Sigmoid colon (tissue), 6 donors: ENCODE measurements at regions not wholly inside any gene's neighbourhood (a gene's known extent, or its start where the extent isn't known, plus 50 kb on each side); places are given as distances from the start of the nearest gene placed in this dataset.

ENCODE experiments used
- DNase-seq: peaks from one replicate; pipeline ENCODE4 v3.0.0-alpha.2; 2019
- H3K27ac ChIP-seq, 4 donors: fragments of 200-600 bp; sonication (generic); one replicate each; pipeline ENCODE4 v1.5.1; 2016 to 2019; ENCODE audit warnings: mild to moderate bottlenecking in 1 of 4
- H3K27me3 ChIP-seq, 3 donors: fragments of 200-600 bp; sonication (generic); one replicate each; pipeline ENCODE4 v1.5.1; 2019; ENCODE audit warnings: mild to moderate bottlenecking in 1 of 3
- H3K36me3 ChIP-seq, 4 donors: fragments of 200-600 bp; sonication (generic); one replicate each; pipeline ENCODE4 v1.5.1; 2016 to 2019
- H3K4me1 ChIP-seq, 4 donors: fragments of 200-600 bp; sonication (generic); one replicate each; pipeline ENCODE4 v1.5.1; 2017 to 2019
- H3K4me3 ChIP-seq, 4 donors: fragments of 200-600 bp; sonication (generic); one replicate each; pipeline ENCODE4 v1.5.1; 2017 to 2019; ENCODE audit warnings: mild to moderate bottlenecking in 2 of 4, moderate library complexity in 1 of 4
- H3K9me3 ChIP-seq, 4 donors: fragments of 200-600 bp in 3 of 4; sonication (generic) in 3 of 4; one replicate each; pipeline versions ENCODE4 v1.5.1 to v1.6.1; 2013 to 2019
- EP300 ChIP-seq, 4 donors: sonication (generic); formaldehyde crosslinking; IDR thresholded peaks; one replicate each; pipeline ENCODE4 v1.6.1; 2017; ENCODE audit warnings: antibody characterized with exemption in 4 of 4
- POLR2A ChIP-seq, 2 donors: fragments of 450-650 bp; IDR thresholded peaks; one replicate each; pipeline ENCODE4 v1.6.1; 2016; ENCODE audit warnings: antibody characterized with exemption in 2 of 2, mild to moderate bottlenecking in 2 of 2, moderate library complexity in 2 of 2
- POLR2AphosphoS5 ChIP-seq, 4 donors: sonication (generic); formaldehyde crosslinking; IDR thresholded peaks; one replicate each; pipeline ENCODE4 v1.6.1; 2017; ENCODE audit warnings: antibody characterized with exemption in 4 of 4
- WGBS, 2 donors: extraction: QIAGEN DNeasy Blood & Tissue Kit; methylation state at CpG; one replicate each; pipeline ENCODE4 v1.1.7; 2013; 5-methylcytosine and 5-hydroxymethylcytosine counted together
- intact Hi-C: fragments of 100-400 bp; cut with DNase I; formaldehyde crosslinking; loops from one replicate; pipeline ENCODE4 v1.15.1; 2023
- TF ChIP-seq, protein P1 (sequence below), 4 experiments: fragments of 450-650 bp in 3 of 4; fragments of 200-600 bp in 1 of 4; IDR thresholded peaks; one replicate each; pipeline ENCODE4 v1.5.1; 2016 to 2019; ENCODE audit warnings: antibody characterized with exemption in 4 of 4, mild to moderate bottlenecking in 3 of 4, moderate library complexity in 2 of 4
- donor health status: healthy with polysubstance abuse.
- donor health status: healthy.

GRCh38 chr7:114295522-114295921, 119.1 kb upstream of the FOXP2 start:
- Histone ChIP-seq H3K4me1 (peaks cover 0 to 9% (median 2%) of the 10 kb centered on the region in 4 donors), H3K4me3 (no peak overlapping the region), H3K9me3 (no peaks in the 10 kb centered on the region), H3K36me3 (no peaks in the 10 kb centered on the region), H3K27me3 (no peaks in the 10 kb centered on the region), H3K27ac (no peak overlapping the region)
- no peak for DNase-seq
- intact Hi-C loops = no loop called here
- TF ChIP-seq POLR2A (IDR thresholded peaks at IDR 0.05) (no peak), POLR2AphosphoS5 (IDR thresholded peaks at IDR 0.05) (no peak), EP300 (IDR thresholded peaks at IDR 0.05) (no peak)
- TF ChIP-seq, protein P1, sequence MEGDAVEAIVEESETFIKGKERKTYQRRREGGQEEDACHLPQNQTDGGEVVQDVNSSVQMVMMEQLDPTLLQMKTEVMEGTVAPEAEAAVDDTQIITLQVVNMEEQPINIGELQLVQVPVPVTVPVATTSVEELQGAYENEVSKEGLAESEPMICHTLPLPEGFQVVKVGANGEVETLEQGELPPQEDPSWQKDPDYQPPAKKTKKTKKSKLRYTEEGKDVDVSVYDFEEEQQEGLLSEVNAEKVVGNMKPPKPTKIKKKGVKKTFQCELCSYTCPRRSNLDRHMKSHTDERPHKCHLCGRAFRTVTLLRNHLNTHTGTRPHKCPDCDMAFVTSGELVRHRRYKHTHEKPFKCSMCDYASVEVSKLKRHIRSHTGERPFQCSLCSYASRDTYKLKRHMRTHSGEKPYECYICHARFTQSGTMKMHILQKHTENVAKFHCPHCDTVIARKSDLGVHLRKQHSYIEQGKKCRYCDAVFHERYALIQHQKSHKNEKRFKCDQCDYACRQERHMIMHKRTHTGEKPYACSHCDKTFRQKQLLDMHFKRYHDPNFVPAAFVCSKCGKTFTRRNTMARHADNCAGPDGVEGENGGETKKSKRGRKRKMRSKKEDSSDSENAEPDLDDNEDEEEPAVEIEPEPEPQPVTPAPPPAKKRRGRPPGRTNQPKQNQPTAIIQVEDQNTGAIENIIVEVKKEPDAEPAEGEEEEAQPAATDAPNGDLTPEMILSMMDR (IDR thresholded peaks at IDR 0.05) = no peak
- WGBS, 2 donors = 84 to 92% methylated on average over 1 of the region's 1 CpG

DNA sequence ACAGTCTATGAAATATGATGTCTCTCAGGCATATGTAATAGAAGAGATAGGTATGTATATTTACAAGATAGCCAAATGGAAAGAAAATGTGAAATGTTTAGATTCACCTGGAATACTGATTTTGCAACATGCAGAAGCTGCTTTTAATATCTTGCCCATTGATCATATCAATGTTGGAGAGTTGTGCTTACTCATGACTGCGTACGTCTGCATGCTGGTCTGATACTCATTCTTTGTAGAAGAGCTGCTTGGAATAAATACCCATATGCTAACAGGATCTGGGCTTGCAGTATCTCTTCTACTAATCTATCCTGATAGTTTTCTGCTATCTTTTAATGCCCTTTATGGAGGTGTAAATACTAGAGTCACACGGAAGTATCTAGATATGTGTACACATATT, 120.6 kb upstream of the FOXP2 start:
- WGBS, 2 donors = 85 to 91% methylated on average over 3 of the region's 3 CpGs
- H3K9me3 ChIP-seq = no peaks in the 10 kb centered on the region
- H3K27me3 ChIP-seq = no peaks in the 10 kb centered on the region
- no peak for DNase-seq
- no peak overlapping the region for H3K4me3 ChIP-seq
- H3K36me3 ChIP-seq = no peaks in the 10 kb centered on the region
- no peak overlapping the region for H3K27ac ChIP-seq
- H3K4me1 ChIP-seq = peaks cover 0 to 9% (median 2%) of the 10 kb centered on the region in 4 donors
- intact Hi-C loops = no loop called here
- TF ChIP-seq EP300 (IDR thresholded peaks at IDR 0.05) = no peak
- no peak for TF ChIP-seq POLR2A (IDR thresholded peaks at IDR 0.05)
- TF ChIP-seq, protein P1 (IDR thresholded peaks at IDR 0.05) = no peak
- no peak for TF ChIP-seq POLR2AphosphoS5 (IDR thresholded peaks at IDR 0.05)

DNA sequence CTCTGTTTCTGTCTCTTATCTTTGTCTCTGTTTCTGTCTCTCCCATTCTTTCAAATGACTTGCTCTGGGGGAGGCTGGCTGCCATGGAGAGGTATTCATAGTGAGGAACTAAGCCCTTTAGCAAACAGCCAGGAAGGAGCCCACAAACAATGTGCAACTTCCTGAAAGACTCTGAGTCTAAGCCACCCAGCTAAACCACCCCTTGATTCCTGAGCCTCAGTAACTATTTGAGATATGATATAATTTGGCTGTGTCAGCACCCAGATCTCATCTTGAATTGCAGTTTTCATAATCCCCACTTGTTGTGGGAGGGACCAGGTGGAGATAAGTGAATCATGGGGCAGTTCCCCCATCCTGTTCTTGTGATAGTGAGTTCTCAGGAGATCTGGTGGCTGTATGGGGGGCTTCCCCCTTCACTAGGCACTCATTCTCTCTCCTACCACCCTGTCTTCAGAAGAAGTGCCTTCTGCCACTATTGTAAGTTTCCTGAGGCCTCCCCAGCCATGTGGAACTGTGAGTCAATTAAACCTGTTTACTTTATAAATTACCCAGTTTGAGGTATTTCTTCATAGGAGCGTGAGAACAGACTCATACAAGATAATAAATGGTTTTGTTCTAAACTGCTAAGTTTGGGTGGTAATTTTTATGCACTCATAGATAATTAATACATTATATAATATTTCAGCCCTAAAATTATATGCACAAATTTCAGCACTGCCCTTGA, 121.2 kb upstream of the FOXP2 start:
- H3K9me3 ChIP-seq = no peaks in the 10 kb centered on the region
- no peak for TF ChIP-seq EP300 (IDR thresholded peaks at IDR 0.05)
- no peak for TF ChIP-seq POLR2A (IDR thresholded peaks at IDR 0.05)
- no peak for TF ChIP-seq POLR2AphosphoS5 (IDR thresholded peaks at IDR 0.05)
- TF ChIP-seq, protein P1 (IDR thresholded peaks at IDR 0.05) = no peak
- intact Hi-C loops = no loop called here
- peaks cover 0 to 9% (median 2%) of the 10 kb centered on the region in 4 donors for H3K4me1 ChIP-seq
- H3K27ac ChIP-seq = no peak overlapping the region
- H3K27me3 ChIP-seq = no peaks in the 10 kb centered on the region
- no peak overlapping the region for H3K4me3 ChIP-seq
- H3K36me3 ChIP-seq = no peaks in the 10 kb centered on the region
- no peak for DNase-seq
- WGBS, 2 donors = 42 to 80% methylated on average over 1 of the region's 1 CpG

- TF ChIP-seq POLR2AphosphoS5 (IDR thresholded peaks at IDR 0.05) (no peak), EP300 (IDR thresholded peaks at IDR 0.05) (no peak), POLR2A (IDR thresholded peaks at IDR 0.05) (no peak)
- TF ChIP-seq, protein P1 (IDR thresholded peaks at IDR 0.05) = no peak
- no peak for DNase-seq
- intact Hi-C loops = no loop called here
- no peaks in the 10 kb centered on the region for H3K9me3 ChIP-seq
- no peaks in the 10 kb centered on the region for H3K27me3 ChIP-seq
- no peaks in the 10 kb centered on the region for H3K36me3 ChIP-seq
- H3K4me3 ChIP-seq = no peak overlapping the region
- no peak overlapping the region for H3K27ac ChIP-seq
- H3K4me1 ChIP-seq = no peaks in the 10 kb centered on the region
- WGBS, 2 donors = 94 to 95% methylated on average over 1 of the region's 1 CpG
Measured at GRCh38 chr7:114279901-114280300, 134.7 kb upstream of the FOXP2 start.

DNA sequence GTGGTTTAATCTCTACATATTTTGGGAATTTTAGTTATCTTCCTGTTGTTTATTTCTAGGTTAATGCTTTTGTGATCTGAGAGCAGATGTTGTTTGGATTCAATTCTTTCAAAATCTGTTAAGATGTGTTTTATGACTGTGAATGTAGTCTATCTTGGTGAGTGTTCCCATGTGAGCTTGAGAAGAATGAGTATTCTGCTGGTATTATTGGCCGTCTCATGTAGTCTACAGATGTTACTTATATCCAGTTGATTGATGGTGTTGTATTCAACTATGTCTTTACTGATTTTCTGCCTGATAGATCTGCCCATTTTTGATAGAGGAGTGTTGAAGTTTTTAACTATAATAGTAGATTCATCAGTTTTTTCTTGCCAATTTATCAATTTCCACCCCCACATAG, 141.4 kb upstream of the FOXP2 start:
- Histone ChIP-seq H3K4me1 (peaks cover 0 to 8% (median 4%) of the 10 kb centered on the region in 4 donors), H3K9me3 (no peaks in the 10 kb centered on the region), H3K4me3 (no peak overlapping the region), H3K27me3 (no peaks in the 10 kb centered on the region), H3K36me3 (no peaks in the 10 kb centered on the region), H3K27ac (no peak overlapping the region)
- 83 to 85% methylated on average over 1 of the region's 1 CpG for WGBS, 2 donors
- intact Hi-C loops = no loop called here
- TF ChIP-seq POLR2AphosphoS5 (IDR thresholded peaks at IDR 0.05) (no peak), EP300 (IDR thresholded peaks at IDR 0.05) (no peak), POLR2A (IDR thresholded peaks at IDR 0.05) (no peak)
- TF ChIP-seq, protein P1 (IDR thresholded peaks at IDR 0.05) = no peak
- DNase-seq = no peak
